Activated CD8-positive, alpha-beta T cell treated with anti-CD3 and anti-CD28 coated beads for 36 hours (primary cell): ENCODE measurements at regions not wholly inside any gene's neighbourhood (a gene's known extent, or its start where the extent isn't known, plus 50 kb on each side); places are given as distances from the start of the nearest gene placed in this dataset.

Experiments used
- ATAC-seq: fragments of 200-7000 bp; cut with Tn5 transposase; one replicate; pipeline ENCODE4 v1.10.0; 2021; ENCODE audit warnings: mild to moderate bottlenecking, moderate library complexity
- CTCF ChIA-PET: fragments of 350-600 bp; sonication (Branson Sonifier 250); formaldehyde crosslinking; loops from one replicate; lab custom pipeline; 2021; ENCODE audit warnings: antibody characterized with exemption; lab: Charles Lee
- POLR2A ChIA-PET: fragments of 350-600 bp; sonication (Branson Sonifier 250); formaldehyde crosslinking; loops from one replicate; lab custom pipeline; 2021; ENCODE audit warnings: antibody characterized with exemption; lab: Charles Lee
- DNase-seq: peaks from one replicate; pipeline ENCODE4 v3.0.0-alpha.2; 2020
- H3K27ac Mint-ChIP-seq: one replicate; pipeline ENCODE4 v1.8.0; 2021; ENCODE audit warnings: mild to moderate bottlenecking, mixed read lengths
- H3K27me3 Mint-ChIP-seq: one replicate; pipeline ENCODE4 v1.8.0; 2021; ENCODE audit warnings: mixed read lengths
- H3K36me3 Mint-ChIP-seq: one replicate; pipeline ENCODE4 v1.8.0; 2021; ENCODE audit warnings: low read depth, mixed read lengths
- H3K4me1 Mint-ChIP-seq: one replicate; pipeline ENCODE4 v1.8.0; 2021; ENCODE audit warnings: low read depth, mixed read lengths
- H3K4me3 Mint-ChIP-seq: one replicate; pipeline ENCODE4 v1.8.0; 2021; ENCODE audit warnings: mild to moderate bottlenecking, moderate library complexity, mixed read lengths
- H3K9me3 Mint-ChIP-seq: one replicate; pipeline ENCODE4 v1.8.0; 2021; ENCODE audit warnings: mixed read lengths
- intact Hi-C: fragments of 100-400 bp; cut with micrococcal nuclease; formaldehyde crosslinking; loops from one replicate; pipeline ENCODE4 v1.10.0; 2022
- TF ChIP-seq, protein P1 (sequence below): fragments of 200-600 bp; IDR thresholded peaks from one replicate; pipeline ENCODE4 v1.8.0; 2022; ENCODE audit warnings: antibody characterized with exemption, mild to moderate bottlenecking

DNA sequence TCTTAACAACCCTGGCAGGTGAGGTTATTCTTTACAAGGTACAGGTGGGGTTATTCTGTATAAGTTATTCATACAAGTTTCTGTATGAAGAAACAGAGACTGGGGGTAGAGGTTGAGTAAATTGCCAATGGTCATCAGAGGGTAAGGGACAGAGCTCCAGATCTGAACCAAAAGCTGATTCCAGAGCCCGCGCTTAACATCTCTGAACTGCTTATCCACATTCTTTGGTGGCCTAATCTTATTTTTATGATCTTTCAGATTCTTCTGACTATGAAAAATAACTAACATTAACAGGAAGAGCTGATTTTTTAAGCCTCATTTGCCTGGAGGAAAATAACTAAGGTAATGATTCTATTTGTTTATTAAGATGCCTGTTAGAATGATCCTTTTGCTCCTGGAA lies 63.9 kb upstream of the BARHL2 start:
- no peak for ATAC-seq

DNA sequence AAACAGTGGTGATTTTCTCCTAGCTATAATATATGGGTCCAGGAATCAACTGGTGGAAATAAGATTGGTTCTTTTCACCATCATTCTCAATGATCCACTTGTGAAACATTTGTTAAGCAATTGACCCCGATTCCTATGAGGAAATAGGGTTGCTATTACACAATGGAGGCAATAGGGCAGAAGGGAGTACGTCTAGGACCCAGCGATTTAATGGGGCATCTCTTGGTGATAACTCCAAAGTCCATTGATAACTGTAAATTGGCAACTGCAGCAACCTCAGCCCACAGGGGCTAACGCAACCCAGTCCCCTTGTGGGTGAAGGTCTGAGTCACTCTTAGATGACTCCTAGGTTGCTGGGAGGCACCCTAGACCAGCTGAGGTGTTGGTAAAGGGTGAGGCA lies 62.5 kb upstream of the BARHL2 start:
- POLR2A ChIA-PET = no interaction called here
- no peaks in the 10 kb centered on the region for H3K9me3 Mint-ChIP-seq
- no peak overlapping the region for H3K27ac Mint-ChIP-seq
- H3K36me3 Mint-ChIP-seq = no peaks in the 10 kb centered on the region
- TF ChIP-seq, protein P1, sequence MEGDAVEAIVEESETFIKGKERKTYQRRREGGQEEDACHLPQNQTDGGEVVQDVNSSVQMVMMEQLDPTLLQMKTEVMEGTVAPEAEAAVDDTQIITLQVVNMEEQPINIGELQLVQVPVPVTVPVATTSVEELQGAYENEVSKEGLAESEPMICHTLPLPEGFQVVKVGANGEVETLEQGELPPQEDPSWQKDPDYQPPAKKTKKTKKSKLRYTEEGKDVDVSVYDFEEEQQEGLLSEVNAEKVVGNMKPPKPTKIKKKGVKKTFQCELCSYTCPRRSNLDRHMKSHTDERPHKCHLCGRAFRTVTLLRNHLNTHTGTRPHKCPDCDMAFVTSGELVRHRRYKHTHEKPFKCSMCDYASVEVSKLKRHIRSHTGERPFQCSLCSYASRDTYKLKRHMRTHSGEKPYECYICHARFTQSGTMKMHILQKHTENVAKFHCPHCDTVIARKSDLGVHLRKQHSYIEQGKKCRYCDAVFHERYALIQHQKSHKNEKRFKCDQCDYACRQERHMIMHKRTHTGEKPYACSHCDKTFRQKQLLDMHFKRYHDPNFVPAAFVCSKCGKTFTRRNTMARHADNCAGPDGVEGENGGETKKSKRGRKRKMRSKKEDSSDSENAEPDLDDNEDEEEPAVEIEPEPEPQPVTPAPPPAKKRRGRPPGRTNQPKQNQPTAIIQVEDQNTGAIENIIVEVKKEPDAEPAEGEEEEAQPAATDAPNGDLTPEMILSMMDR = no peak
- no peak for ATAC-seq
- CTCF ChIA-PET = no interaction called here
- DNase-seq = no peak
- intact Hi-C loops = no loop called here
- H3K4me1 Mint-ChIP-seq = no peaks in the 10 kb centered on the region
- H3K4me3 Mint-ChIP-seq = no peak overlapping the region
- H3K27me3 Mint-ChIP-seq = peaks cover 16% of the 10 kb centered on the region

More for the DNA sequence above, 63.9 kb upstream of the BARHL2 start:
- Mint-ChIP-seq H3K36me3 (no peaks in the 10 kb centered on the region), H3K4me3 (no peak overlapping the region), H3K27ac (no peak overlapping the region), H3K4me1 (no peaks in the 10 kb centered on the region), H3K27me3 (peaks cover 11% of the 10 kb centered on the region), H3K9me3 (no peaks in the 10 kb centered on the region)
- CTCF ChIA-PET = no interaction called here
- no peak for DNase-seq
- POLR2A ChIA-PET = no interaction called here
- intact Hi-C loops = no loop called here
- TF ChIP-seq, protein P1 = no peak

DNA sequence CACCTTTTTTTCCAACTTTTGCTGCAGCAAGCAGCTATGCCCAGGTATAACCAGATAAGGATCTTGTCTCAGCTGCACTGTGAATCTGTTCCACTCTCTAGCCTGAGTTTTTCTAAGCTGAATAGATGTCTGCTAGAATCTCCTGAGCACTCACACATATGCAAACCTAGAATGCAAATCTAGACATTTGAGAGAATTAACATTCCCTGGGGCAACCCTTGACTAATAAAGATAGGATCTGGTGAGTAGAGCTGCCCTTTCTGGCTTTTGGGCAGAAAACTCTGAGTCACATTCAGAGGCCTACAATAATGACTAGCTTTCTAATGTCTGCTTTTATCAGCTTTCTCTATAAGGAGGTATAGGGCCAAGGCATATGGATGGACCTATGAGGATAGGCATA lies 61.4 kb upstream of the BARHL2 start:
- TF ChIP-seq, protein P1 = no peak
- no peaks in the 10 kb centered on the region for H3K36me3 Mint-ChIP-seq

DNA sequence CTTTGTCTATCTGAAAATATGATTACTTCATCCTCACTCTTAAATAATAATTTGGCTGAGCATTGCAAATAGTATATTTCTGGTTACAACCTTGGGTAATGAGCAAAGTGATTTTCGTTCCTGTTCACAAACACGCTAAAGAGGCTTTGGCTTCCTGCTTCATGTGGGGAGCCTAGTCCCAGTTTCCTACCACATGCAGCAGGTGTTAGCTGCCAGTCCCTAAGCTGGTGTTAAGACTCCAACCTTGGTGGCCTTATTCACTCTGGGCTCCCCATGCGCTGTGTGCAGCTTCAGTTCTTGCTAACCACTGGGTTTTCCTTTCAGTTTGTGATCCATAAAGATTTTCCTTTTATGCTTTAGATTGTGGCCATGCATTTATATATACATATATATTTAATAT lies 56.7 kb upstream of the BARHL2 start:
- H3K4me1 Mint-ChIP-seq = no peaks in the 10 kb centered on the region
- intact Hi-C loops = no loop called here
- no peaks in the 10 kb centered on the region for H3K36me3 Mint-ChIP-seq
- ChIA-PET CTCF (no interaction called here), POLR2A (no interaction called here)
- no peak for ATAC-seq
- no peaks in the 10 kb centered on the region for H3K9me3 Mint-ChIP-seq
- no peak overlapping the region for H3K4me3 Mint-ChIP-seq
- TF ChIP-seq, protein P1 = no peak
- peaks cover 17% of the 10 kb centered on the region for H3K27me3 Mint-ChIP-seq
- no peak overlapping the region for H3K27ac Mint-ChIP-seq
- DNase-seq = no peak

More for the DNA sequence above, 61.4 kb upstream of the BARHL2 start:
- Mint-ChIP-seq H3K27me3 (peaks cover 14% of the 10 kb centered on the region), H3K9me3 (no peaks in the 10 kb centered on the region), H3K4me3 (no peak overlapping the region), H3K27ac (no peak overlapping the region), H3K4me1 (no peaks in the 10 kb centered on the region)
- ChIA-PET CTCF (no interaction called here), POLR2A (no interaction called here)
- intact Hi-C loops = no loop called here
- no peak for ATAC-seq
- DNase-seq = no peak

DNA sequence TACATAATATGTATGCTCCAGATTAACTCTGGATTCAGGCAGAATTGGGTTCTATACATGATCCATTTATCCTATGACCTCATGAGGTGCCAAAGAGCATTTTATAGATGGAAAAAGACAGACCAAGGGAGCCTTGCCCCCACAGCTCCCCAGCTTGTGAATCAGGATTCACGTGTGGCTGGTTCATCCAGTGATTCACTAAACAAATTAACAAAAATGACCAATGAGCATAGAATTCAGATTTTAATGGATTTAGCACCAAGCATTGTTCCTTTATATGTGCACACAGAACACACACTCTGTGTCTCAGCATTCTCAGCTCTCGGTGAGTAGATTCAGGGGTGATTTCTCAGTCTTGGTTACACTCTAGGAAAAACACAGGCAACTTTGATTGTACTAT lies 51.7 kb upstream of the BARHL2 start:
- TF ChIP-seq, protein P1 = no peak
- no peaks in the 10 kb centered on the region for H3K36me3 Mint-ChIP-seq

More for the DNA sequence above, 51.7 kb upstream of the BARHL2 start:
- peaks cover 3% of the 10 kb centered on the region for H3K4me1 Mint-ChIP-seq
- H3K9me3 Mint-ChIP-seq = no peaks in the 10 kb centered on the region
- H3K4me3 Mint-ChIP-seq = no peak overlapping the region
- CTCF ChIA-PET = no interaction called here
- H3K27me3 Mint-ChIP-seq = peaks cover 28% of the 10 kb centered on the region
- ATAC-seq = no peak
- intact Hi-C loops = no loop called here
- no peak overlapping the region for H3K27ac Mint-ChIP-seq
- POLR2A ChIA-PET = interaction anchor here (0.6 kb wide), 1 partner anchor 559 kb away, joined by 5 read pairs; no protein-coding TSS in a partner anchor
- DNase-seq = no peak
